ENCODE measurements at regions not wholly inside any gene's neighbourhood (a gene's known extent, or its start where the extent isn't known, plus 50 kb on each side); places are given as distances from the start of the nearest gene placed in this dataset.

GRCh38 chr18:64720781-64721464, 572.0 kb upstream of the LINC00305 start:
- Histone ChIP-seq H2AFZ (ENCODE audit: low read length) (no peak overlapping the region), H3K27ac (ENCODE audit: insufficient read length, low read depth, low read length) (no peak overlapping the region), H3T11ph (ENCODE audit: low read length) (no peak overlapping the region), H3K56ac (ENCODE audit: insufficient read length, low read depth, low read length) (no peak overlapping the region), H4K20me1 (ENCODE audit: control insufficient read depth, insufficient read depth, insufficient read length) (no peaks in the 10 kb centered on the region), H2BK120ac (ENCODE audit: low read depth, low read length, poor library complexity, severe bottlenecking) (no peak overlapping the region), H3K18ac (ENCODE audit: insufficient read length, low read depth, low read length) (no peak overlapping the region), H3K79me1 (ENCODE audit: insufficient read depth, low read depth, low read length, poor library complexity, severe bottlenecking) (no peaks in the 10 kb centered on the region), H3K14ac (ENCODE audit: insufficient read depth, low read length) (no peak overlapping the region), H3K23me2 (ENCODE audit: insufficient read length, low read depth, low read length, poor library complexity, severe bottlenecking) (no peaks in the 10 kb centered on the region), H4K91ac (ENCODE audit: insufficient read length, low read depth, low read length) (no peak overlapping the region), H3K4me2 (ENCODE audit: insufficient read depth, insufficient read length, low read length) (no peak overlapping the region), H3K9me3 (ENCODE audit: control insufficient read depth, low read depth, low read length) (no peaks in the 10 kb centered on the region), H3K4ac (ENCODE audit: low read depth, low read length) (no peak overlapping the region), H3K9ac (ENCODE audit: extremely low read depth, insufficient read length, low read length) (no peak overlapping the region), H4K8ac (replicated peaks; ENCODE audit: insufficient read length, low read depth, low read length) (no peak overlapping the region), H2BK20ac (ENCODE audit: low read depth, low read length, poor library complexity, severe bottlenecking) (no peak overlapping the region), H3K79me2 (ENCODE audit: insufficient read depth, low read length) (no peaks in the 10 kb centered on the region), H2BK15ac (ENCODE audit: low read depth, low read length) (no peak overlapping the region), H2BK5ac (ENCODE audit: insufficient read length, low read length) (no peak overlapping the region), H2AK5ac (ENCODE audit: insufficient read length, low read length) (no peak overlapping the region), H3K23ac (ENCODE audit: insufficient read length, low read depth, low read length) (no peak overlapping the region), H4K5ac (ENCODE audit: insufficient read length, low read depth, low read length) (no peak overlapping the region), H3K27me3 (ENCODE audit: insufficient read depth, low read length) (no peaks in the 10 kb centered on the region), H3K4me1 (ENCODE audit: insufficient read depth, low read length) (no peaks in the 10 kb centered on the region), H2BK12ac (ENCODE audit: insufficient read length, low read depth, low read length) (no peak overlapping the region)
- peaks cover 0 to 4% (median 0%) of the 10 kb centered on the region in 3 experiments; a peak in 3 of 7 replicates for H3K36me3 Mint-ChIP-seq (ENCODE audit: insufficient read depth in 1 of 3, low read depth in 3 of 3)
- no peaks in the 10 kb centered on the region for H3K27me3 Mint-ChIP-seq (ENCODE audit: low read depth)
- no peak for DNase-seq
- H3K9me3 Mint-ChIP-seq: peaks cover 3% of the 10 kb centered on the region in 2 experiments; a peak in 2 of 5 replicates
- no peak for TF ChIP-seq CTCF (conservative IDR thresholded peaks at IDR 0.05)
- H3K4me3 Mint-ChIP-seq: no peak overlapping the region
- no CpG with 5 or more reads among the region's 19 CpGs for WGBS (ENCODE audit: extremely low coverage, insufficient read length, low lambda C conversion rate)
- peaks cover 0 to 6% of the 10 kb centered on the region in 2 experiments; a peak in 2 of 4 replicates for H3K4me1 Mint-ChIP-seq
- H3K27ac Mint-ChIP-seq: peak overlapping the region in 1 of 3 experiments; percentile 27; a peak in 1 of 7 replicates
